ENCODE measurements at regions not wholly inside any gene's neighbourhood (a gene's known extent, or its start where the extent isn't known, plus 50 kb on each side); places are given as distances from the start of the nearest gene placed in this dataset.

- Mint-ChIP-seq H3K36me3 (ENCODE audit: low read depth, unreplicated experiment) (no peaks in the 10 kb centered on the region), H3K27me3 (ENCODE audit: low read depth, unreplicated experiment) (no peaks in the 10 kb centered on the region), H3K27ac (ENCODE audit: unreplicated experiment) (no peak overlapping the region), H3K4me3 (ENCODE audit: unreplicated experiment) (no peak overlapping the region), H3K9me3 (ENCODE audit: unreplicated experiment) (no peaks in the 10 kb centered on the region), H3K4me1 (ENCODE audit: low read depth, unreplicated experiment) (no peaks in the 10 kb centered on the region)
- Histone ChIP-seq H3K4me1 (ENCODE audit: insufficient read depth, low read length) (no peaks in the 10 kb centered on the region), H3K36me3 (ENCODE audit: insufficient read depth, low read length) (no peaks in the 10 kb centered on the region), H3K79me2 (ENCODE audit: insufficient read depth, low read length) (no peaks in the 10 kb centered on the region), H3K4me2 (ENCODE audit: low read length) (no peak overlapping the region), H4K20me1 (ENCODE audit: insufficient read depth, low read length) (no peaks in the 10 kb centered on the region), H3K27me3 (ENCODE audit: insufficient read depth, low read length) (no peaks in the 10 kb centered on the region), H3K27ac (ENCODE audit: low read depth, low read length) (no peak overlapping the region), H3K9me3 (ENCODE audit: insufficient read depth, low read depth, low read length) (no peaks in the 10 kb centered on the region), H3K9ac (ENCODE audit: low read length) (no peak overlapping the region), H3K4me3 (ENCODE audit: insufficient read depth, low read depth, low read length) (no peak overlapping the region), H2AFZ (ENCODE audit: low read depth, low read length) (no peak overlapping the region)
- TF ChIP-seq CTCF (IDR thresholded peaks at IDR 0.05; ENCODE audit: insufficient read depth, low read depth, low read length) (no peak), EZH2 (IDR thresholded peaks at IDR 0.05; ENCODE audit: insufficient read depth, low read length) (no peak)
- no peak for FAIRE-seq
- no peak for DNase-seq (ENCODE audit: low read depth)
Observed at GRCh38 chr1:95183952-95184351, 50.1 kb upstream of the RWDD3 start.

Measured in astrocyte (in vitro differentiated cells and primary cell).